Astrocyte of the spinal cord (primary cell): ENCODE measurements at regions not wholly inside any gene's neighbourhood (a gene's known extent, or its start where the extent isn't known, plus 50 kb on each side); places are given as distances from the start of the nearest gene placed in this dataset.
A peak's percentile ranks its signal among the peaks of the same experiment; 100 is the strongest.

ENCODE experiments used
- DNase-seq: peaks from one replicate; pipeline ENCODE4 v3.0.0; 2011; ENCODE audit warnings: low read depth, low spot score
- H3K4me3 ChIP-seq: 2 replicates; pipeline ENCODE4 v1.5.1; 2011; ENCODE audit warnings: low read depth, mild to moderate bottlenecking, low read length, moderate library complexity
- CTCF ChIP-seq: IDR thresholded peaks from 2 replicates; pipeline ENCODE4 v1.5.1; 2012; ENCODE audit warnings: low read depth, mild to moderate bottlenecking, low read length, inconsistent platforms
- in situ Hi-C: cut with HindIII; loops from 2 replicates; pipeline ENCODE4 v1.10.0; 2017; ENCODE audit warnings: low sequenced_read_pairs

- no peak for DNase-seq
- in situ Hi-C loops = no loop called here
- no peak for TF ChIP-seq CTCF
Measured at GRCh38 chr1:228899421-228899956, 164.2 kb downstream of the RHOU start.

GRCh38 chr1:228900099-228900885 lies 165.0 kb downstream of the RHOU start:
- no peak for TF ChIP-seq CTCF
- in situ Hi-C loops = no loop called here
- H3K4me3 ChIP-seq = no peak overlapping the region
- DNase-seq = peak; percentile 52

More at GRCh38 chr1:228899421-228899956, 164.2 kb downstream of the RHOU start:
- no peak overlapping the region for H3K4me3 ChIP-seq

GRCh38 chr1:228900886-228901392 lies 165.7 kb downstream of the RHOU start:
- no peak for TF ChIP-seq CTCF
- in situ Hi-C loops = no loop called here
- no peak overlapping the region for H3K4me3 ChIP-seq
- no peak for DNase-seq

GRCh38 chr1:228901936-228902681 lies 166.8 kb downstream of the RHOU start:
- in situ Hi-C loops = no loop called here
- DNase-seq = no peak
- no peak overlapping the region for H3K4me3 ChIP-seq
- TF ChIP-seq CTCF = no peak

- H3K4me3 ChIP-seq = no peak overlapping the region
- no peak for TF ChIP-seq CTCF
- peak; percentile 98 for DNase-seq
- in situ Hi-C loops = no loop called here
Measured at GRCh38 chr1:228902781-228903433, 167.6 kb downstream of the RHOU start.

GRCh38 chr1:228903434-228904071 lies 168.3 kb downstream of the RHOU start:
- in situ Hi-C loops = no loop called here
- TF ChIP-seq CTCF = no peak
- peak; percentile 22 for DNase-seq
- H3K4me3 ChIP-seq = no peak overlapping the region
